VCaP (cell line): ENCODE measurements at regions not wholly inside any gene's neighbourhood (a gene's known extent, or its start where the extent isn't known, plus 50 kb on each side); places are given as distances from the start of the nearest gene placed in this dataset.
"Not testable (repeated sequence)": the region's sequence is repeated elsewhere in the genome, so short reads cannot be mapped to it uniquely, and the experiment has no call there.

ENCODE experiments used
- H3K27ac ChIP-seq: fragments of 450-650 bp; 2 replicates; pipeline ENCODE4 v1.5.1; 2017
- CTCF ChIP-seq: fragments of 450-650 bp; conservative IDR thresholded peaks from 2 replicates; pipeline ENCODE4 v1.5.1; 2017; ENCODE audit warnings: mild to moderate bottlenecking, moderate library complexity

GRCh38 chr10:22158426-22158825 is 59.4 kb downstream of the EBLN1 start:
- H3K27ac ChIP-seq, result no peak overlapping the region
- TF ChIP-seq CTCF, result no peak

- no peak overlapping the region for H3K27ac ChIP-seq
- no peak for TF ChIP-seq CTCF
Observed at GRCh38 chr10:22156750-22157149, 61.1 kb downstream of the EBLN1 start.

GRCh38 chr10:22152403-22152802 is 65.4 kb downstream of the EBLN1 start:
- no peak for TF ChIP-seq CTCF

DNA sequence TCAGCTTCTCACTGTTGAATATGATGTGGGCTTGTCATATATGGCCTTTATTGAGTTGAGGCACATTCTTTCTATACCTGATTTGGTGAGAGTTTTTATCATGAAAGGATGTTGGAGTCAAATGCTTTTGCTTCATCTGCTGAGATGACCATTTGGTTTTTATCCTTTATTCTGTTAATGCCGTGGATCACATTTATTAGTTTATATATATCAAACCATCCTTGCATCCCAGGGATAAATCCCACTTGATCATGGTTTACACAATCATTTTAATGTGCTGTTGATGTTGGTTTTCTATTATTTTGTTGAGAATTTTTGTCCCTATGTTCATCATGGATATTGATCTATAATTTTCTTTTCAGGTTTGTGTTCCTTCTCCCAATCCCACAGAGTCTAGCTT is 67.0 kb downstream of the EBLN1 start:
- TF ChIP-seq CTCF, result no peak
- no peak overlapping the region for H3K27ac ChIP-seq

More at GRCh38 chr10:22152403-22152802, 65.4 kb downstream of the EBLN1 start:
- H3K27ac ChIP-seq, result no peak overlapping the region

GRCh38 chr10:22148961-22149360 is 68.9 kb downstream of the EBLN1 start:
- no peak for TF ChIP-seq CTCF
- H3K27ac ChIP-seq, result no peak overlapping the region

GRCh38 chr10:22145873-22146272 is 71.9 kb downstream of the EBLN1 start:
- not testable (repeated sequence) for H3K27ac ChIP-seq

DNA sequence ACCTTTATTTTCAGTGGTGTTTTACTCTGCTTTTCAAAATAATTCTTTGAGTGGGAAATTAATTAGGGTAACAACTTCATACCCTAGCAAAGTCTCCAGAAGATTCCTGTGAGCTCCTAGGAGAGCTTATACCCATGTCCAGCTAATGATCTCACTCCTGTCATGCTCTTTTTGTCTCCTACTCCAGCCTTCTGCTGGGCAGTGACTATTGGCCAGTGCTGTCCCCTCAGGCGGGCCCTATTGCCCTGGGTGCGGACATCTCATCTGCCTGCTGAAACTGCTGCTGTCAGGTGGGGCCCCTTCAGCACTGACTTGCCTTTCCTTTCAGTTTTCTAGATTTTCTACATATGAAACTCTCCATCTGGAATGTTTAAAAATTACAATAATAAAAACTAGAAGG is 80.3 kb downstream of the EBLN1 start:
- TF ChIP-seq CTCF, result no peak
- no peak overlapping the region for H3K27ac ChIP-seq

- TF ChIP-seq CTCF, result no peak
- no peak overlapping the region for H3K27ac ChIP-seq
Observed at GRCh38 chr10:22135591-22135990, 82.2 kb downstream of the EBLN1 start.
